ENCODE measurements at regions not wholly inside any gene's neighbourhood (a gene's known extent, or its start where the extent isn't known, plus 50 kb on each side); places are given as distances from the start of the nearest gene placed in this dataset.

GRCh38 chr6:121657972-121658371 lies 222.5 kb downstream of the GJA1 start:
- no peak for TF ChIP-seq EZH2 (IDR thresholded peaks at IDR 0.05; ENCODE audit: borderline replicate concordance, low read length)
- no peak for TF ChIP-seq CTCF (IDR thresholded peaks at IDR 0.05; ENCODE audit: low read length)

Measured in OCI-LY1 (cell line).